ENCODE measurements at regions not wholly inside any gene's neighbourhood (a gene's known extent, or its start where the extent isn't known, plus 50 kb on each side); places are given as distances from the start of the nearest gene placed in this dataset.

DNA sequence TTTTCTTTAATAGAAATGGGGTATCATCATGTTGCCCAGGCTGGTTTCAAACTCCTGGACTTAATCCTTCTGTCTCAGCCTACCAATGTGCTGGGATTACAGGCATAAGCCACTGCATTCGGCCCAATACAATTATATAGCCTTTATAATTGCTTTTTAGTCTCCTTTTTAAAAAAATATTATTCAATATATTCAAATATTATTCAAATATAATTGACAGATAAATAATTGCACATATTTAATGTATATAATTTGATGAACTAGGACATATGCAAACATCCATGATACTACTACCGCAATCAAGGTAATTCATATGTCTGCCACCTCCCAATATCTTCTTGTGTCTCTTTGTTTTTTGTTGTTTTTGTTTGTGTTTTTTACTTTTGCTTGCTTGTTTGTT lies 894.2 kb upstream of the PTPRD start:
- TF ChIP-seq, protein P1, sequence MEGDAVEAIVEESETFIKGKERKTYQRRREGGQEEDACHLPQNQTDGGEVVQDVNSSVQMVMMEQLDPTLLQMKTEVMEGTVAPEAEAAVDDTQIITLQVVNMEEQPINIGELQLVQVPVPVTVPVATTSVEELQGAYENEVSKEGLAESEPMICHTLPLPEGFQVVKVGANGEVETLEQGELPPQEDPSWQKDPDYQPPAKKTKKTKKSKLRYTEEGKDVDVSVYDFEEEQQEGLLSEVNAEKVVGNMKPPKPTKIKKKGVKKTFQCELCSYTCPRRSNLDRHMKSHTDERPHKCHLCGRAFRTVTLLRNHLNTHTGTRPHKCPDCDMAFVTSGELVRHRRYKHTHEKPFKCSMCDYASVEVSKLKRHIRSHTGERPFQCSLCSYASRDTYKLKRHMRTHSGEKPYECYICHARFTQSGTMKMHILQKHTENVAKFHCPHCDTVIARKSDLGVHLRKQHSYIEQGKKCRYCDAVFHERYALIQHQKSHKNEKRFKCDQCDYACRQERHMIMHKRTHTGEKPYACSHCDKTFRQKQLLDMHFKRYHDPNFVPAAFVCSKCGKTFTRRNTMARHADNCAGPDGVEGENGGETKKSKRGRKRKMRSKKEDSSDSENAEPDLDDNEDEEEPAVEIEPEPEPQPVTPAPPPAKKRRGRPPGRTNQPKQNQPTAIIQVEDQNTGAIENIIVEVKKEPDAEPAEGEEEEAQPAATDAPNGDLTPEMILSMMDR (IDR thresholded peaks at IDR 0.05; ENCODE audit: borderline replicate concordance, extremely low read depth, low read length, poor library complexity, severe bottlenecking): no peak
- TF ChIP-seq EZH2 (IDR thresholded peaks at IDR 0.05; ENCODE audit: borderline replicate concordance, low read depth, low read length, severe bottlenecking): no peak
